ENCODE measurements at regions not wholly inside any gene's neighbourhood (a gene's known extent, or its start where the extent isn't known, plus 50 kb on each side); places are given as distances from the start of the nearest gene placed in this dataset.

GRCh38 chr2:101540518-101540917 is 65.6 kb upstream of the RFX8 start:
- no peak for TF ChIP-seq CTCF (IDR thresholded peaks at IDR 0.05; ENCODE audit: poor library complexity)
- Histone ChIP-seq H2AFZ (no peak overlapping the region), H3K79me2 (no peaks in the 10 kb centered on the region), H3K4me1 (ENCODE audit: insufficient read depth) (no peaks in the 10 kb centered on the region), H3K27ac (no peak overlapping the region), H4K20me1 (ENCODE audit: insufficient read depth, poor library complexity, severe bottlenecking) (no peaks in the 10 kb centered on the region), H3K4me3 (no peak overlapping the region), H3K4me2 (peak overlapping the region; percentile 51), H3K9me2 (replicated peaks; ENCODE audit: insufficient read depth) (no peaks in the 10 kb centered on the region), H3K9me3 (ENCODE audit: low read depth) (no peaks in the 10 kb centered on the region), H3K36me3 (replicated peaks; ENCODE audit: insufficient read depth, low read depth) (no peaks in the 10 kb centered on the region), H3K27me3 (no peaks in the 10 kb centered on the region)
- 43% methylated on average over 3 of the region's 3 CpGs for WGBS (ENCODE audit: low lambda C conversion rate, missing lambda C conversion rate)
- no peak for DNase-seq (ENCODE audit: low spot score)

GRCh38 chr2:101538076-101538475 is 63.2 kb upstream of the RFX8 start:
- H3K36me3 ChIP-seq (replicated peaks; ENCODE audit: insufficient read depth, low read depth): no peaks in the 10 kb centered on the region
- H3K9me3 ChIP-seq (ENCODE audit: low read depth): no peaks in the 10 kb centered on the region
- H4K20me1 ChIP-seq (ENCODE audit: insufficient read depth, poor library complexity, severe bottlenecking): no peaks in the 10 kb centered on the region
- TF ChIP-seq CTCF (IDR thresholded peaks at IDR 0.05; ENCODE audit: poor library complexity): no peak
- no peak for TF ChIP-seq EZH2phosphoT487 (IDR thresholded peaks at IDR 0.05; ENCODE audit: low read depth, severe bottlenecking, unreplicated experiment)
- 91% methylated on average over 3 of the region's 3 CpGs for WGBS (ENCODE audit: low lambda C conversion rate, missing lambda C conversion rate)
- no peaks in the 10 kb centered on the region for H3K9me2 ChIP-seq (replicated peaks; ENCODE audit: insufficient read depth)
- no peak overlapping the region for H3K27ac ChIP-seq
- H3K27me3 ChIP-seq: no peaks in the 10 kb centered on the region
- no peak for DNase-seq (ENCODE audit: low spot score)
- no peak overlapping the region for H2AFZ ChIP-seq
- H3K4me2 ChIP-seq: no peak overlapping the region
- H3K79me2 ChIP-seq: no peaks in the 10 kb centered on the region
- no peaks in the 10 kb centered on the region for H3K4me1 ChIP-seq (ENCODE audit: insufficient read depth)
- no peak overlapping the region for H3K4me3 ChIP-seq

GRCh38 chr2:101534149-101534611 is 59.3 kb upstream of the RFX8 start:
- H4K20me1 ChIP-seq (ENCODE audit: insufficient read depth, poor library complexity, severe bottlenecking): no peaks in the 10 kb centered on the region
- no peaks in the 10 kb centered on the region for H3K27me3 ChIP-seq
- no peak for DNase-seq (ENCODE audit: low spot score)
- H3K79me2 ChIP-seq: no peaks in the 10 kb centered on the region
- no peak for TF ChIP-seq EZH2 (IDR thresholded peaks at IDR 0.05; ENCODE audit: borderline replicate concordance)
- no peak for TF ChIP-seq CTCF (IDR thresholded peaks at IDR 0.05; ENCODE audit: poor library complexity)
- no peak for TF ChIP-seq EZH2phosphoT487 (IDR thresholded peaks at IDR 0.05; ENCODE audit: low read depth, severe bottlenecking, unreplicated experiment)
- no peak overlapping the region for H3K4me2 ChIP-seq
- no peak overlapping the region for H3K4me3 ChIP-seq
- H3K9me3 ChIP-seq (ENCODE audit: low read depth): no peaks in the 10 kb centered on the region
- no peaks in the 10 kb centered on the region for H3K36me3 ChIP-seq (replicated peaks; ENCODE audit: insufficient read depth, low read depth)
- H2AFZ ChIP-seq: no peak overlapping the region
- no peaks in the 10 kb centered on the region for H3K9me2 ChIP-seq (replicated peaks; ENCODE audit: insufficient read depth)
- WGBS (ENCODE audit: low lambda C conversion rate, missing lambda C conversion rate): 76% methylated on average over 9 of the region's 9 CpGs
- H3K4me1 ChIP-seq (ENCODE audit: insufficient read depth): no peaks in the 10 kb centered on the region
- no peak overlapping the region for H3K27ac ChIP-seq

GRCh38 chr2:101533561-101534148 is 58.7 kb upstream of the RFX8 start:
- TF ChIP-seq EZH2 (IDR thresholded peaks at IDR 0.05; ENCODE audit: borderline replicate concordance): no peak
- no peak for TF ChIP-seq EZH2phosphoT487 (IDR thresholded peaks at IDR 0.05; ENCODE audit: low read depth, severe bottlenecking, unreplicated experiment)
- no peak for TF ChIP-seq CTCF (IDR thresholded peaks at IDR 0.05; ENCODE audit: poor library complexity)
- H4K20me1 ChIP-seq (ENCODE audit: insufficient read depth, poor library complexity, severe bottlenecking): no peaks in the 10 kb centered on the region
- H3K9me2 ChIP-seq (replicated peaks; ENCODE audit: insufficient read depth): no peaks in the 10 kb centered on the region
- no peaks in the 10 kb centered on the region for H3K4me1 ChIP-seq (ENCODE audit: insufficient read depth)
- H3K4me2 ChIP-seq: no peak overlapping the region
- no peaks in the 10 kb centered on the region for H3K36me3 ChIP-seq (replicated peaks; ENCODE audit: insufficient read depth, low read depth)
- no peaks in the 10 kb centered on the region for H3K9me3 ChIP-seq (ENCODE audit: low read depth)
- no peaks in the 10 kb centered on the region for H3K79me2 ChIP-seq
- WGBS (ENCODE audit: low lambda C conversion rate, missing lambda C conversion rate): 70% methylated on average over 10 of the region's 10 CpGs
- DNase-seq (ENCODE audit: low spot score): no peak
- H3K4me3 ChIP-seq: no peak overlapping the region
- H3K27ac ChIP-seq: no peak overlapping the region
- H2AFZ ChIP-seq: no peak overlapping the region
- H3K27me3 ChIP-seq: no peaks in the 10 kb centered on the region
